ENCODE measurements at regions not wholly inside any gene's neighbourhood (a gene's known extent, or its start where the extent isn't known, plus 50 kb on each side); places are given as distances from the start of the nearest gene placed in this dataset.

DNA sequence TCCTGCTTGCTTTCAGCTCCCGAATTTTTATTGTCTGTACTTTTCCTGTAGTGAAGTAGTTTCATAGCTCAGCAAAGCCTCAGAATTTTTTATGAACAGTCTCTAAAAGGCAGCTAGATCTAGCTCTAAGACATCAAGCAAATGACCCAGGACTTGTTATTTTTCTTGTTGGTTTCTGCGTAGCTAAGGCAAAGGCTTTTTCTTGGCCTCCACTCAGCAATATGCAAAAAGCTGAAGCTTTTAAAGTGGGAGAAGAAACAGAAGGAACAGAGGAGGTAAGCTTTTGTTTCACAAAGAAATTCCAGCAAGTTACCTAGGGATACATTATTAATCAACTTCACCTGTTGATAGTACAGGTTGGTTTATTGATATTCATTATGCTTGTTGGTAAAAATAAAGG is 235.9 kb downstream of the PCDH20 start (continued):
- TF ChIP-seq, protein P1, sequence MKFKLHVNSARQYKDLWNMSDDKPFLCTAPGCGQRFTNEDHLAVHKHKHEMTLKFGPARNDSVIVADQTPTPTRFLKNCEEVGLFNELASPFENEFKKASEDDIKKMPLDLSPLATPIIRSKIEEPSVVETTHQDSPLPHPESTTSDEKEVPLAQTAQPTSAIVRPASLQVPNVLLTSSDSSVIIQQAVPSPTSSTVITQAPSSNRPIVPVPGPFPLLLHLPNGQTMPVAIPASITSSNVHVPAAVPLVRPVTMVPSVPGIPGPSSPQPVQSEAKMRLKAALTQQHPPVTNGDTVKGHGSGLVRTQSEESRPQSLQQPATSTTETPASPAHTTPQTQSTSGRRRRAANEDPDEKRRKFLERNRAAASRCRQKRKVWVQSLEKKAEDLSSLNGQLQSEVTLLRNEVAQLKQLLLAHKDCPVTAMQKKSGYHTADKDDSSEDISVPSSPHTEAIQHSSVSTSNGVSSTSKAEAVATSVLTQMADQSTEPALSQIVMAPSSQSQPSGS (IDR thresholded peaks at IDR 0.05; ENCODE audit: low read length) = no peak
- TF ChIP-seq GABPA (IDR thresholded peaks at IDR 0.05; ENCODE audit: borderline replicate concordance, insufficient read depth, low read length) (no peak), POLR2AphosphoS5 (IDR thresholded peaks at IDR 0.05; ENCODE audit: low read depth, low read length) (no peak), YY1 (IDR thresholded peaks at IDR 0.05; ENCODE audit: low read depth, low read length) (no peak)
